HCT116 (cell line): ENCODE measurements at regions not wholly inside any gene's neighbourhood (a gene's known extent, or its start where the extent isn't known, plus 50 kb on each side); places are given as distances from the start of the nearest gene placed in this dataset.

Experiments used
- ATAC-seq: fragments of 200-7000 bp; cut with Tn5 transposase; 2 replicates; pipeline ENCODE4 v1.9.1; 2020; ENCODE audit warnings: mild to moderate bottlenecking, moderate library complexity
- BruUV-seq: library from RNA; stranded (reverse); fragments of 400-500 nt; replicated peaks from 2 replicates; lab custom pipeline; 2021; lab: Mats Ljungman, UMichigan
- CTCF ChIA-PET: fragments of 300-600 bp; sonication (Branson Sonifier 250); formaldehyde crosslinking; loops from one replicate; lab custom pipeline; 2021; ENCODE audit warnings: antibody characterized with exemption; lab: Charles Lee
- POLR2A ChIA-PET: fragments of 300-600, 350-600 bp; sonication (Branson Sonifier 250); formaldehyde crosslinking; loops from one replicate; lab custom pipeline; 2021; ENCODE audit warnings: antibody characterized with exemption; lab: Charles Lee
- RAD21 ChIA-PET, 2 experiments: fragments of 300-600 bp; sonication (Branson Sonifier 250); formaldehyde crosslinking; loops; one replicate each; lab custom pipeline; 2023; ENCODE audit warnings: low total read pairs in 2 of 2; ENCODE audit not compliant: uncharacterized antibody in 2 of 2, unreplicated experiment in 2 of 2, low non-redundant PET in 1 of 2; lab: Charles Lee
- DNase-seq: peaks from one replicate; pipeline ENCODE4 v3.0.0-alpha.2; 2010; ENCODE audit warnings: low read depth, low spot score
- H2AFZ ChIP-seq: fragments of 200-600 bp; shearing (Covaris generic), sonication (generic); 2 replicates; pipeline ENCODE4 v1.6.1; 2017; ENCODE audit warnings: low read depth, mixed run types, mixed read lengths, antibody characterized with exemption, low read length; ENCODE audit not compliant: poor library complexity, severe bottlenecking
- H3K27ac ChIP-seq: 2 replicates; pipeline ENCODE4 v1.5.1; 2012; ENCODE audit warnings: low read depth, low read length
- H3K27me3 ChIP-seq: fragments of 200-600 bp; sonication (generic); 2 replicates; pipeline ENCODE4 v1.6.1; 2016; ENCODE audit warnings: mixed run types, low read length, mixed read lengths; ENCODE audit not compliant: insufficient read depth
- H3K36me3 ChIP-seq, 2 experiments: fragments of 200-500 bp in 1 of 2; fragments of 200-600 bp in 1 of 2; sonication (Bioruptor generic) in 1 of 2; sonication (generic) in 1 of 2; 2 replicates each; pipeline versions ENCODE4 v1.5.1 to v1.6.1; 2014 to 2016; ENCODE audit warnings: low read length in 2 of 2, inconsistent platforms in 1 of 2, mixed read lengths in 1 of 2, mixed run types in 1 of 2; ENCODE audit not compliant: insufficient read depth in 2 of 2, control insufficient read depth in 1 of 2
- H3K4me1 ChIP-seq, 2 experiments: fragments of 200-600 bp in 1 of 2; sonication (generic) in 1 of 2; 2 replicates each; pipeline versions ENCODE4 v1.5.1 to v1.6.1; 2012 to 2017; ENCODE audit warnings: low read length in 2 of 2, inconsistent platforms in 1 of 2, mild to moderate bottlenecking in 1 of 2, mixed read lengths in 1 of 2, mixed run types in 1 of 2, moderate library complexity in 1 of 2; ENCODE audit not compliant: insufficient read depth in 2 of 2, control insufficient read depth in 1 of 2
- H3K4me2 ChIP-seq: fragments of 200-600 bp; sonication (generic); 2 replicates; pipeline ENCODE4 v1.6.1; 2017; ENCODE audit warnings: mixed run types, low read length, mixed read lengths
- H3K4me3 ChIP-seq, 2 experiments: fragments of 200-600 bp in 1 of 2; sonication (generic) in 1 of 2; replicated peaks in 1 of 2; 2 replicates each; pipeline ENCODE4 v1.5.1; 2011 to 2016; ENCODE audit warnings: low read length in 2 of 2, control low read depth in 1 of 2, low read depth in 1 of 2, mild to moderate bottlenecking in 1 of 2, mixed read lengths in 1 of 2, mixed run types in 1 of 2
- H3K79me2 ChIP-seq: fragments of 200-600 bp; sonication (generic); 2 replicates; pipeline ENCODE4 v1.6.1; 2017; ENCODE audit warnings: mild to moderate bottlenecking, mixed run types, low read length, moderate library complexity, mixed read lengths; ENCODE audit not compliant: insufficient read depth
- H3K9ac ChIP-seq: fragments of 200-600 bp; sonication (generic); 2 replicates; pipeline ENCODE4 v1.6.1; 2016; ENCODE audit warnings: low read length, mixed read lengths
- H3K9me2 ChIP-seq: fragments of 200-600 bp; sonication (generic), shearing (Covaris generic); 2 replicates; pipeline ENCODE4 v1.6.1; 2017; ENCODE audit warnings: mixed run types, mild to moderate bottlenecking, moderate library complexity; ENCODE audit not compliant: insufficient read depth
- H3K9me3 ChIP-seq, 2 experiments: fragments of 200-500 bp in 1 of 2; fragments of 200-600 bp in 1 of 2; sonication (Bioruptor generic) in 1 of 2; sonication (generic) in 1 of 2; 2 replicates each; pipeline ENCODE4 v1.6.1; 2014 to 2017; ENCODE audit warnings: low read length in 2 of 2, mixed read lengths in 2 of 2, inconsistent platforms in 1 of 2, low read depth in 1 of 2, mild to moderate bottlenecking in 1 of 2, mixed run types in 1 of 2, moderate library complexity in 1 of 2; ENCODE audit not compliant: control insufficient read depth in 1 of 2, insufficient read depth in 1 of 2
- H4K20me1 ChIP-seq: fragments of 200-600 bp; sonication (generic), shearing (Covaris generic); 2 replicates; pipeline ENCODE4 v1.6.1; 2017; ENCODE audit warnings: mixed run types, mild to moderate bottlenecking, moderate library complexity; ENCODE audit not compliant: insufficient read depth
- CBX3 ChIP-seq: IDR thresholded peaks from 2 replicates; pipeline ENCODE4 v1.6.1; 2012; ENCODE audit warnings: low read depth
- EGR1 ChIP-seq: IDR thresholded peaks from 2 replicates; pipeline ENCODE4 v1.6.1; 2012; ENCODE audit warnings: low read depth
- POLR2A ChIP-seq: IDR thresholded peaks from 2 replicates; pipeline ENCODE4 v1.7.0; 2011; ENCODE audit warnings: borderline replicate concordance; ENCODE audit not compliant: insufficient read depth, insufficient read length; ENCODE audit errors: extremely low read depth
- YY1 ChIP-seq: IDR thresholded peaks from 2 replicates; pipeline ENCODE4 v1.6.1; 2011; ENCODE audit warnings: low read length, low read depth, moderate library complexity, mild to moderate bottlenecking; ENCODE audit not compliant: insufficient replicate concordance; ENCODE audit errors: extremely low read depth
- ZFX ChIP-seq: fragments of 450-650 bp; IDR thresholded peaks from 2 replicates; pipeline ENCODE4 v1.6.1; 2017
- intact Hi-C: fragments of 100-400 bp; cut with micrococcal nuclease; formaldehyde crosslinking; loops from 2 replicates; pipeline ENCODE4 v1.10.0; 2022
- TF ChIP-seq, protein P1 (sequence below): IDR thresholded peaks from 2 replicates; pipeline ENCODE4 v1.6.1; 2012
- TF ChIP-seq, protein P2 (sequence below), 3 experiments: fragments of 200-600 bp in 1 of 3; sonication (generic) in 1 of 3; IDR thresholded peaks in 2 of 3; conservative IDR thresholded peaks in 1 of 3; 2 replicates each; pipeline ENCODE4 v1.5.1; 2012 to 2017; ENCODE audit warnings: low read depth in 2 of 3, low read length in 2 of 3, antibody characterized with exemption in 1 of 3, borderline replicate concordance in 1 of 3, control low read depth in 1 of 3, mild to moderate bottlenecking in 1 of 3, mixed read lengths in 1 of 3, mixed run types in 1 of 3, moderate library complexity in 1 of 3; ENCODE audit not compliant: insufficient read depth in 1 of 3
- TF ChIP-seq, protein P3 (sequence below): IDR thresholded peaks from 2 replicates; pipeline ENCODE4 v1.6.1; 2012; ENCODE audit warnings: low read depth

DNA sequence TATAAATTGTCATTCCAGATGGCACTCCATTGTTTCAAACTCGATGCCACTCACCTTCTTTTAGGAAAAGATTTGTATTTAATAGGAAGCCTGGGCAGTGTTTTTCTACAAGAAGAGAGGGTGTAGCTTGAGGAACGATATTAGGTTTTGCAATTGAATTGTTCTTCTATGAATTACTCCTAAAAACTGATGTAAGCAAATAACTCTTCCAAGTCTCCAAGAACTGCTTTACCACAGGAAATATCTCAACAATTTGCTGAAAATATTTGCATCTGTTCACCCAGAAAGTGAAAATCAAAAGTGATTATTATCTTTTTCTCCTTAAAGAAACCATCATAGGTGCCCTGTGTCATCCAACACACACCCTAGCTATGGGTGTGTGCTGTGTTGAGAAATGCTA, 261.3 kb upstream of the MEOX2 start:
- H3K9me2 ChIP-seq, result no peaks in the 10 kb centered on the region
- RAD21 ChIA-PET, result no interaction called here
- H3K4me1 ChIP-seq, result no peaks in the 10 kb centered on the region
- intact Hi-C loops, result no loop called here
- no peak overlapping the region for H3K4me2 ChIP-seq
- DNase-seq, result no peak
- no peak overlapping the region for H3K27ac ChIP-seq
- H2AFZ ChIP-seq, result no peak overlapping the region
- POLR2A ChIA-PET, result no interaction called here
- H3K27me3 ChIP-seq, result no peaks in the 10 kb centered on the region
- H3K36me3 ChIP-seq, result no peaks in the 10 kb centered on the region
- H3K9me3 ChIP-seq, result no peaks in the 10 kb centered on the region
- BruUV-seq, result no TSS peak
- H3K9ac ChIP-seq, result no peak overlapping the region
- no peaks in the 10 kb centered on the region for H4K20me1 ChIP-seq
- TF ChIP-seq, protein P1, sequence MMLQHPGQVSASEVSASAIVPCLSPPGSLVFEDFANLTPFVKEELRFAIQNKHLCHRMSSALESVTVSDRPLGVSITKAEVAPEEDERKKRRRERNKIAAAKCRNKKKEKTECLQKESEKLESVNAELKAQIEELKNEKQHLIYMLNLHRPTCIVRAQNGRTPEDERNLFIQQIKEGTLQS, result no peak
- CTCF ChIA-PET, result no interaction called here
- no peak for ATAC-seq
- no peak overlapping the region for H3K4me3 ChIP-seq
- no peaks in the 10 kb centered on the region for H3K79me2 ChIP-seq

DNA sequence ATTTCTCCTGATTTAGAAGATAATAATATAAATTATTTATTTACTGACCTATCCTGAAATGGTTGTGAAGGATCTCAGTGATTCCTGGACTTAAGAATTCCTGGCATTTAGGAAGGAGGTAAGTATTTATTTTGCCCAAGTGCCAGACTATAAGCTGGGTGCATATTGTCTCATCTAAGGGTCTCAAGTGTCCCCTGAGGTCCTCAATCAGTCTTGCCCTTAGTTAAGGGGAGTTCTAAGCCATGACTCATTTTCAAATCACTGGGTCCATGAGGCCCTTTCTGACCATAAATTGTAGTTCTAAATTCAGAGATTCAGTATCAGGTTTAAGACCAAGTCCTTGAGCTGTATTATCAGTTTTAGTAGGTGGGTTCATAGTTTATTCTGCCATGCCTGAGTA, 251.6 kb upstream of the MEOX2 start:
- DNase-seq (no peak), ATAC-seq (no peak)
- H3K27me3 ChIP-seq, result no peaks in the 10 kb centered on the region
- no peaks in the 10 kb centered on the region for H4K20me1 ChIP-seq
- no TSS peak for BruUV-seq
- ChIA-PET RAD21 (no interaction called here), CTCF (no interaction called here), POLR2A (no interaction called here)
- H3K4me3 ChIP-seq, result no peak overlapping the region
- no peak overlapping the region for H3K9ac ChIP-seq
- H2AFZ ChIP-seq, result no peak overlapping the region
- no peak overlapping the region for H3K4me2 ChIP-seq
- intact Hi-C loops, result no loop called here
- H3K4me1 ChIP-seq, result no peaks in the 10 kb centered on the region
- no peaks in the 10 kb centered on the region for H3K9me3 ChIP-seq
- H3K27ac ChIP-seq, result no peak overlapping the region
- H3K9me2 ChIP-seq, result no peaks in the 10 kb centered on the region
- H3K36me3 ChIP-seq, result no peaks in the 10 kb centered on the region
- no peaks in the 10 kb centered on the region for H3K79me2 ChIP-seq
- no peak for TF ChIP-seq YY1
- no peak for TF ChIP-seq CBX3
- TF ChIP-seq POLR2A, result no peak
- no peak for TF ChIP-seq EGR1
- TF ChIP-seq, protein P2, sequence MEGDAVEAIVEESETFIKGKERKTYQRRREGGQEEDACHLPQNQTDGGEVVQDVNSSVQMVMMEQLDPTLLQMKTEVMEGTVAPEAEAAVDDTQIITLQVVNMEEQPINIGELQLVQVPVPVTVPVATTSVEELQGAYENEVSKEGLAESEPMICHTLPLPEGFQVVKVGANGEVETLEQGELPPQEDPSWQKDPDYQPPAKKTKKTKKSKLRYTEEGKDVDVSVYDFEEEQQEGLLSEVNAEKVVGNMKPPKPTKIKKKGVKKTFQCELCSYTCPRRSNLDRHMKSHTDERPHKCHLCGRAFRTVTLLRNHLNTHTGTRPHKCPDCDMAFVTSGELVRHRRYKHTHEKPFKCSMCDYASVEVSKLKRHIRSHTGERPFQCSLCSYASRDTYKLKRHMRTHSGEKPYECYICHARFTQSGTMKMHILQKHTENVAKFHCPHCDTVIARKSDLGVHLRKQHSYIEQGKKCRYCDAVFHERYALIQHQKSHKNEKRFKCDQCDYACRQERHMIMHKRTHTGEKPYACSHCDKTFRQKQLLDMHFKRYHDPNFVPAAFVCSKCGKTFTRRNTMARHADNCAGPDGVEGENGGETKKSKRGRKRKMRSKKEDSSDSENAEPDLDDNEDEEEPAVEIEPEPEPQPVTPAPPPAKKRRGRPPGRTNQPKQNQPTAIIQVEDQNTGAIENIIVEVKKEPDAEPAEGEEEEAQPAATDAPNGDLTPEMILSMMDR (IDR thresholded peaks at IDR 0.05 in 2 of 3, conservative IDR thresholded peaks at IDR 0.05 in 1 of 3; ENCODE audit: borderline replicate concordance in 1 of 3, insufficient read depth in 1 of 3, low read depth in 2 of 3, low read length in 2 of 3), result no peak
- TF ChIP-seq ZFX, result no peak
- TF ChIP-seq, protein P3, sequence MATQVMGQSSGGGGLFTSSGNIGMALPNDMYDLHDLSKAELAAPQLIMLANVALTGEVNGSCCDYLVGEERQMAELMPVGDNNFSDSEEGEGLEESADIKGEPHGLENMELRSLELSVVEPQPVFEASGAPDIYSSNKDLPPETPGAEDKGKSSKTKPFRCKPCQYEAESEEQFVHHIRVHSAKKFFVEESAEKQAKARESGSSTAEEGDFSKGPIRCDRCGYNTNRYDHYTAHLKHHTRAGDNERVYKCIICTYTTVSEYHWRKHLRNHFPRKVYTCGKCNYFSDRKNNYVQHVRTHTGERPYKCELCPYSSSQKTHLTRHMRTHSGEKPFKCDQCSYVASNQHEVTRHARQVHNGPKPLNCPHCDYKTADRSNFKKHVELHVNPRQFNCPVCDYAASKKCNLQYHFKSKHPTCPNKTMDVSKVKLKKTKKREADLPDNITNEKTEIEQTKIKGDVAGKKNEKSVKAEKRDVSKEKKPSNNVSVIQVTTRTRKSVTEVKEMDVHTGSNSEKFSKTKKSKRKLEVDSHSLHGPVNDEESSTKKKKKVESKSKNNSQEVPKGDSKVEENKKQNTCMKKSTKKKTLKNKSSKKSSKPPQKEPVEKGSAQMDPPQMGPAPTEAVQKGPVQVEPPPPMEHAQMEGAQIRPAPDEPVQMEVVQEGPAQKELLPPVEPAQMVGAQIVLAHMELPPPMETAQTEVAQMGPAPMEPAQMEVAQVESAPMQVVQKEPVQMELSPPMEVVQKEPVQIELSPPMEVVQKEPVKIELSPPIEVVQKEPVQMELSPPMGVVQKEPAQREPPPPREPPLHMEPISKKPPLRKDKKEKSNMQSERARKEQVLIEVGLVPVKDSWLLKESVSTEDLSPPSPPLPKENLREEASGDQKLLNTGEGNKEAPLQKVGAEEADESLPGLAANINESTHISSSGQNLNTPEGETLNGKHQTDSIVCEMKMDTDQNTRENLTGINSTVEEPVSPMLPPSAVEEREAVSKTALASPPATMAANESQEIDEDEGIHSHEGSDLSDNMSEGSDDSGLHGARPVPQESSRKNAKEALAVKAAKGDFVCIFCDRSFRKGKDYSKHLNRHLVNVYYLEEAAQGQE, result no peak
- TF ChIP-seq, all 23 proteins: peak for 0
